C4-2B (cell line): ENCODE measurements at regions not wholly inside any gene's neighbourhood (a gene's known extent, or its start where the extent isn't known, plus 50 kb on each side); places are given as distances from the start of the nearest gene placed in this dataset.

Source experiments
- H3K27ac ChIP-seq: fragments of 450-650 bp; 2 replicates; pipeline ENCODE4 v1.5.1; 2017
- ZFX ChIP-seq: fragments of 450-650 bp; IDR thresholded peaks from 2 replicates; pipeline ENCODE4 v1.6.1; 2017
- TF ChIP-seq, protein P1 (sequence below): fragments of 450-650 bp; conservative IDR thresholded peaks from 2 replicates; pipeline ENCODE4 v1.5.1; 2017; ENCODE audit warnings: mild to moderate bottlenecking

DNA sequence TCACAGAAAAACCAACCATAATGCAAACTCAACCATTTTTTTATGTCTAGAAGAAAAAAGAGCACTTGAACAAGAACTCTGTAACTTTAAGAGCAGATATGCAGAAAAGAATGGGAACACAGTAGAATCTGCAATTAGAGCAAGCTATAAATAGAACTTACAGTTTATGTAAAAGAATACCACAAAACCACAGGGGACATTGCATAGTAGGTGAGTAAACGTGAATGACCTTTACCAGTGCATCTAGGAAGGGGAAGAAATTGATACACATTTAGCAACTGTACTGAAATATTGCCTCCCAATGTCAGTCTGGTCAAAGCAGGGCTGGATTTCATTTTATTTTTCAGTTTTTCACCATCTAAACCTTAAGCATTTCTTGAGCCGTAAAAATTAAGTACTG, 242.2 kb upstream of the EDNRB start:
- TF ChIP-seq ZFX = no peak
- no peak overlapping the region for H3K27ac ChIP-seq

DNA sequence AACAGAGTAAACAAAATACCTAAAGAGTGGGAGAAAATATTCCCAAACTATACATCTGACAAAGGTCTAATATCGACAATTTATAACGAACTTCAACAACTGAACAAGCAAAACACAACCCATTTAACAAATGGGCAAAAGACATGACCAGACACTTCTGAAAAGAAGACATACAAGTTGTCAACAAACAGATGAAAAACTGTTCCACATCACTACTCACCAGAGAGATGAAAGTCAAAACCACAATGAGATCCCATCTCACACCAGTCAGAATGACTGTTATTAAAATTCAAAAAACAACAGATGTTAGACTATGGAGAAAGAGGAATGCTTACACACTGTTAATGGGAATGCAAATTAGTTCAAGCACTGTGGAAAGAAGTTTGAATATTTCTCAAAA, 233.8 kb upstream of the EDNRB start:
- no peak overlapping the region for H3K27ac ChIP-seq
- no peak for TF ChIP-seq ZFX
- TF ChIP-seq, protein P1, sequence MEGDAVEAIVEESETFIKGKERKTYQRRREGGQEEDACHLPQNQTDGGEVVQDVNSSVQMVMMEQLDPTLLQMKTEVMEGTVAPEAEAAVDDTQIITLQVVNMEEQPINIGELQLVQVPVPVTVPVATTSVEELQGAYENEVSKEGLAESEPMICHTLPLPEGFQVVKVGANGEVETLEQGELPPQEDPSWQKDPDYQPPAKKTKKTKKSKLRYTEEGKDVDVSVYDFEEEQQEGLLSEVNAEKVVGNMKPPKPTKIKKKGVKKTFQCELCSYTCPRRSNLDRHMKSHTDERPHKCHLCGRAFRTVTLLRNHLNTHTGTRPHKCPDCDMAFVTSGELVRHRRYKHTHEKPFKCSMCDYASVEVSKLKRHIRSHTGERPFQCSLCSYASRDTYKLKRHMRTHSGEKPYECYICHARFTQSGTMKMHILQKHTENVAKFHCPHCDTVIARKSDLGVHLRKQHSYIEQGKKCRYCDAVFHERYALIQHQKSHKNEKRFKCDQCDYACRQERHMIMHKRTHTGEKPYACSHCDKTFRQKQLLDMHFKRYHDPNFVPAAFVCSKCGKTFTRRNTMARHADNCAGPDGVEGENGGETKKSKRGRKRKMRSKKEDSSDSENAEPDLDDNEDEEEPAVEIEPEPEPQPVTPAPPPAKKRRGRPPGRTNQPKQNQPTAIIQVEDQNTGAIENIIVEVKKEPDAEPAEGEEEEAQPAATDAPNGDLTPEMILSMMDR = no peak

DNA sequence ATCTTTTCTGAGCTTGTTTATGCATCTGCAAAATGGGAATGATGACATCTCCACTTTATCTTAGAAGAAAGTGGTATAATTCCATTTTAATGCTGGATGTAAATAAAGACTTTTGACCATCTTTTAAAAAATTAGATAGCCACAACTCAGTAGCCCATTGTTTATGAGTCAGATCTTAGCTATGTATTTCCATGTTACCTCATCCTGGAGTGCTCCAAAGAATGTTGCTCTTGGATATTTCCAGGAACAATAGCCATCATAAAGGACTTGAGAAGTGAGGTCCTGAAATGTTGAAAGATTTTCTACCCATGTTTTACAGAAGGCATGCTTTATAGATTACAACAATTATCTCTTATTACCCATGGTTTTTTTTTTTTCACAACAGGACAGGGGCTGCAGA, 229.3 kb upstream of the EDNRB start:
- TF ChIP-seq ZFX = no peak
- TF ChIP-seq, protein P1 = no peak
- no peak overlapping the region for H3K27ac ChIP-seq

DNA sequence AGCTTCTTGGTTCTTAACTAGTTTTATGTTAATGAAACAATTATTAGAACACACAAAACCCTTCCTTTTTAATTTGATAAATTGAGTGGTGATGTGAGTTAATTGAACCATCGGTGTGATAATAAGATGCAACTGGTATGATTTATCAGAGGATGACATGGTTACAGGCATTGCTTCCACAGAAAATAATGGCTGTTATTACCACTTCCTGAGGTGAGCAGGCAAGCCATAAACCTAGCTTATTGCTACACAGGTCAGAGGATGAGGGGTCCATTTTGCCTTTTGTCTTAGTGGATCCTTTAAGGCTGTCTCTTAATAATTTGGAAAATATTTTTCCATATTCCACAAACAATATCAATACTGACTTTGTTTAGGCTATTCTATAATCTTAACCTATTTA, 226.6 kb upstream of the EDNRB start:
- H3K27ac ChIP-seq = no peak overlapping the region
- TF ChIP-seq ZFX = no peak
- TF ChIP-seq, protein P1 = no peak

DNA sequence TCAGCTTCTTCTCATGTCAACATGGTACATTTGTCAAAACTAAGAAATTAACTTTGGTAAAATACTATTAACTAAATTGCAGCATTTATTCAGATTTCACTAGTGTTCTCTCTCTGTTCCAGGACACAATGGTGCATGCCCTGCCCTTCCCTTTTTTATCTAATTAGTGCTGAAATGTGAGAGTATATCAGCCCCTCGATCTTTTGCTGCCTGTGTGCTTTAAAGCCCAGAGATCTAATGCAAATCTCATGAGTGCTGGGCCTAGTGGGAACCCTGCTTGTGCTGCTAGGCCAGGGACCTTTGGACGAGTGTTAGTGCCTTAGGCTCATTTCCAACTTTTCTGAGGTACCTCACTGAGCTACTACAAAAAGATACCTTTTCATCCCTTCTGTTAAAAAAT, 221.1 kb upstream of the EDNRB start:
- no peak overlapping the region for H3K27ac ChIP-seq
- TF ChIP-seq, protein P1 = no peak
- TF ChIP-seq ZFX = no peak

DNA sequence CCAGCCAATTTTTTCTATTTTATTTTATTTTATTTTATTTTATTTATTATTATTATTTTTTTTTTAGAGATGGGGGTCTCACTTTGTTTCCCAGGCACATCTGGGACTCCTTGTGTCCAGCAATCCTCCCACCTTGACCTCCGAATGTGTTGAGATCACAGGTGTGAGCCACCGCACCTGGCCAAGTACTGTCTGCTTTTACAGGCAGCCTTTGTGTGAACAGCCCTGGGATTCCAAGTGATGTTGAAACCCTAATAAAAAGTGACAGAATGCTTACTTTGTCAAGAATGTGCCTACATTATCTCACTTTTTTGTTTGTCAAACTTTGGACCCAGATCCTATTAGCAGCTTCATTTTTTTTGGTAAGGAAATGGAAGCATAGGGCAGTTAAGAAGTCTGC, 220.1 kb upstream of the EDNRB start:
- no peak overlapping the region for H3K27ac ChIP-seq
- TF ChIP-seq, protein P1 = no peak
- TF ChIP-seq ZFX = no peak

DNA sequence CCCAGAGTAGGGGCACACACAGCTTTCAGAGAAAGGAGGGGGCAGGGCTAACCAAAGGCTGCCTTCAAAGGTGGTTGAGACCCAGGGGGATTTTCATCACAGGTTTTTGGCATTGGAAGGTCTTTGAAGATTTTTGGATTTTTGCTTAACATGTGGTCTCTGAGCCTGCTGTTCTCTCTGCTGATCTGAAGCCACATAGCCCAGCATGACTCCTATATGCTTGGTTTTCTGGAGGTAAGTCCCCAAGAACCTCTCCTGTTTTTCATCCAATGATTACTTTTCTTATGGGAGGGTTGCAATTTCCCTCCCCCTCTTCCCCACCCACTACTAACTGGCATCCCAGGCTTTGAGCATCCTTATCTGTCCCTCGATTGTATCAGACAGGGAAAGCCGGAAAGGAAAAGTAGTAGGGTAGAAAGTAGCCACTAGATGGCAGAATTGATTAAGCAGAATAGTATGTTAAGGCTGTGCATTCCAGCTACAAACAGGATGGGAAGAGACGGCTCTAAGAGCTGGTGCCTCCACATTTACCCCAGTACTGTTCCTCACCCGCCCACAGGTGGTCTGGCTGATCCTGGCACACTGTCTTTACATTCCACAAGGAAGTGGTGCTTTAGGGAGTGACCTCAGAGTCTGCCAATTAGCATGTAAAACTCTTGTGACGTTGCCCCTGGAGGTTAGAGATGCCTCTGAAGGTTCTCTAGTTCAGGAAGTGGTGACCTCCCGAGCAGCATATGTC, 218.9 kb upstream of the EDNRB start:
- H3K27ac ChIP-seq = no peak overlapping the region
- no peak for TF ChIP-seq ZFX
- TF ChIP-seq, protein P1 = peak; percentile 77

DNA sequence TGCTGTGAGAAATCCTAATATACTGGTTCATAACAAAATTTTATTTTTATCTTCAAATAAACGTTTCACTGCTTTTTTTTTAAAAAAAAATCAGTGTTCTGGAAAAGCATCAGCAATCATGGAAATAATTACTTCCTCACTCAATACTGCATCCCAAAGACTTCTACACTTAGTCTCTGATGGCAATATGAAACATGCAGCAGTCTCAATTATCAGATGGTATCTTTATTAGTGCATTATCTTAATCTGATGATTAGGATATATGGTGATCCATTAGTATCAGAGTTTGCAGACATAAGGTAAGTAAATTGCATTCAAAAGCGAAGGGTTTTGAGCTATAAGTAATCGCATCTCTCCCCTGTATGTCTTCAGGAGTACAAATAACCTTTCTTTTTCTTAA, 218.3 kb upstream of the EDNRB start:
- H3K27ac ChIP-seq = no peak overlapping the region
- TF ChIP-seq ZFX = no peak
- TF ChIP-seq, protein P1 = no peak
